HFF-Myc (cell line): ENCODE measurements at regions not wholly inside any gene's neighbourhood (a gene's known extent, or its start where the extent isn't known, plus 50 kb on each side); places are given as distances from the start of the nearest gene placed in this dataset.

Source experiments
- DNase-seq: peaks from one replicate; pipeline ENCODE4 v3.0.0-alpha.2; 2011; ENCODE audit warnings: low read depth; ENCODE audit errors: extremely low read depth
- H3K4me3 ChIP-seq: replicated peaks from 2 replicates; pipeline ENCODE4 v1.5.1; 2011; ENCODE audit warnings: low read depth, mild to moderate bottlenecking, control low read depth, low read length
- CTCF ChIP-seq: IDR thresholded peaks from 2 replicates; pipeline ENCODE4 v1.5.1; 2012; ENCODE audit warnings: mild to moderate bottlenecking, low read depth, low read length, control low read depth; ENCODE audit errors: missing control alignments

- TF ChIP-seq CTCF, result no peak
- DNase-seq, result no peak
- no peak overlapping the region for H3K4me3 ChIP-seq
Observed at GRCh38 chr2:126774290-126774689, 118.3 kb downstream of the GYPC start.

- DNase-seq, result no peak
- no peak for TF ChIP-seq CTCF
- H3K4me3 ChIP-seq, result no peak overlapping the region
Observed at GRCh38 chr2:126774761-126775160, 118.8 kb downstream of the GYPC start.

GRCh38 chr2:126775300-126775985, 119.5 kb downstream of the GYPC start:
- DNase-seq, result no peak
- no peak overlapping the region for H3K4me3 ChIP-seq
- no peak for TF ChIP-seq CTCF

GRCh38 chr2:126776255-126776654, 120.3 kb downstream of the GYPC start:
- no peak for TF ChIP-seq CTCF
- no peak for DNase-seq
- no peak overlapping the region for H3K4me3 ChIP-seq

DNA sequence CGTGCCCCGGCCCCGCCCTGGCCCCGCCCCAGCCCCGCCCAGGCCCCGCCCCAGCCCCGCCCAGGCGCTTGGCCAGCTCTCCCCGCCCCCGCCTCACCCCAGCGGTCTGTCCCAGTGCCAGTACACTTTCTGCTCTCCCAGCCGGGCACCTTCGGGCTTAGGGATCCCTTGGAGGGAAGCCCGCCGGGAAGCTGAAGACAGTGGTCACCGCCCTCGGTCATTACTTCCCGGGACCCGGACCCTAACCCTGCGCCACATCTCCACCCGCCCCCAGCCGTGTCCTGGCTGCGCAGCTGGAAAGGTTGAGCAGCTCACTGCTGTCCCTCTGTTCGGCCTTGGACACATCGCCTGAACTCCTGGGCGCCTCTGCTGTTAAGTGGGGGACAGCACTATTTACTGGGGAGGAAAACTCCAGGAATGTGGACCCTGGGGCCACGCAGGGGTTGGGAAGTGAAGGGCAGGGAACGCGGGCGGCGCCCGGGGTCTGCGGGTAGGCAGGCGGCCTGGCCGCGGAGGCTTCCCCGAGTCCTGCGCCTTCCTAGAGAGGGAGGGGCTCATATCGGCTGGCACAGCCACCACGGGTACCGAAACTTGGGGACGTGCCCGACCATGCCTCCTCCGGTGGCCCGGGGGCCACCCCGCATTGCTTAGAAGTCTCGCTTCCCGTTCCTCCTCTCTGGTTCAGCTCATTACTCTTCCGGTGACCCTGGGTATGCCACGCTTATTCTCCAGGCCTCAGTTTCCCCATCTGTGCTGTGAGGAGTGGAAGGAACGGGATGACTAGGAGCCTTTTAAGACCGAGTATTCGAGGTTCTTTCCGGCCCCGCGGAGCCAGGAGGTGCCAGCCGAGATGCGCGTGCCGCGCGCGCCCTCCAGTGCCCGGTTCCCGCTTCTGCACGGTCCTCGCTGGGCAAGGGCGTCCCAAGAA, 121.0 kb downstream of the GYPC start:
- DNase-seq, result peak; percentile 30
- peak; percentile 97 for TF ChIP-seq CTCF
- peak overlapping the region; percentile 44 for H3K4me3 ChIP-seq

- DNase-seq, result no peak
- no peak for TF ChIP-seq CTCF
- no peak overlapping the region for H3K4me3 ChIP-seq
Observed at GRCh38 chr2:126777620-126777978, 121.1 kb upstream of the TEX51 start.
